GM18907 (cell line): ENCODE measurements at regions not wholly inside any gene's neighbourhood (a gene's known extent, or its start where the extent isn't known, plus 50 kb on each side); places are given as distances from the start of the nearest gene placed in this dataset.

ENCODE experiments used
- ATAC-seq: cut with Tn5 transposase; IDR thresholded peaks from one replicate; pipeline ENCODE4 v1.9.1; 2021; ENCODE audit warnings: mild to moderate bottlenecking, moderate library complexity; ENCODE audit not compliant: unreplicated experiment

- ATAC-seq, result no peak
Measured at GRCh38 chr2:118699447-118700175, 147.8 kb downstream of the EN1 start.

DNA sequence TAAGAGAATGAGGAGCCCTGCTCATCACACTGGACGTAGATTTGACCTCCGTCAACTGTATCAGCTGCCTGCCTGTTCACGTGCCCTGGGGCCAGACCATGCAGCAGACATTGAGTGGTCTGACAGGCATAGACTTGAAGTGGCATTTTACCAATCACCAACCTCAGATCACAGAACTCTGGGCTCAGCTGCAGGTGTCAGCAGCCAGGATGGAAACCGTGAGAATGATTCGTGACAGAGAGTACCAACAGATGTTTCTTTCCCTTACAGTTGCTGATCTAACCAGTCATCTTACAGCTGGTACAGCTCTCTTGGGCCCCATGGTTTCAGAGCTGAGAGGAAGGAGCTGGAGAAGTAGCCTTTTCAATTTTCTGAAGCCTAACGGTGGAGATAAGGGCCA is 148.9 kb downstream of the EN1 start:
- ATAC-seq, result no peak

DNA sequence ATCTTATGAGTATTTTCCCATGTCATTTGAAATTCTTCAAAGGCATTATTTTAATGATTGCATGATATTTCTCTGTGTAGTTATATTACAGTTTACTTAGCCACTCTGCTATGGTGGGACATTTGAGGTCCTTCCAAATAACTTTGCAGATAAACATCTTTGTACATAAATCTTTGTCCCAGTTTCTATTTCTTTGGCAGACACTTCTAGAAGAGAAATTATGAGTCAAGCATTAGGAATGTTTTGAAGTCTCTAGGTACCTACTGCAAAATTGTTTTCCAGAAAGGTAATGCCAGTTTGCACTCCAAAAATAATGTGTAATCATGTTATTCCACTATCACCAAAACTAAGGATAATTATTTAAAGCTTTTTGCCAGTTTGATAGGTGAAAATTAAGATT is 149.7 kb downstream of the EN1 start:
- ATAC-seq, result no peak

GRCh38 chr2:118696786-118697465 is 150.5 kb downstream of the EN1 start:
- ATAC-seq, result no peak

- no peak for ATAC-seq
Measured at GRCh38 chr2:118693287-118693822, 154.1 kb downstream of the EN1 start.

DNA sequence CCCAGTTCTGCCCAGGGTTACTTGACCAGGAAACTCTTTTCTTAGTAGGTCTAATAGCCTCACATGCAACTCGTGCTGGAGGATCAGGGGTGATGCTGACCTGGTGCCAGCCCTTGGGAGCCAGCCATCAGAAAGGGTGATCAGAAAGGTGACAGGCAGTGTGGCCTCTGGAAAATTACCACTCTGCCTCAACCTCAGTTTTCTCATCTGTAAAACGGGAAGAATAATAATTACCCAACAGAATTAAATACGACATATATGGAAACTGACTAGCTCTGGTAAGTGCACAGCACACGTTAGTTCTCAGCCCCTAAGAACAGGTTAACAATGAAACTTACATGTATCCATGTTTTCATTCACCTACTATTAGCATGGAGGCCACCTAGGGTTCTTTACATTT is 157.6 kb downstream of the EN1 start:
- no peak for ATAC-seq

DNA sequence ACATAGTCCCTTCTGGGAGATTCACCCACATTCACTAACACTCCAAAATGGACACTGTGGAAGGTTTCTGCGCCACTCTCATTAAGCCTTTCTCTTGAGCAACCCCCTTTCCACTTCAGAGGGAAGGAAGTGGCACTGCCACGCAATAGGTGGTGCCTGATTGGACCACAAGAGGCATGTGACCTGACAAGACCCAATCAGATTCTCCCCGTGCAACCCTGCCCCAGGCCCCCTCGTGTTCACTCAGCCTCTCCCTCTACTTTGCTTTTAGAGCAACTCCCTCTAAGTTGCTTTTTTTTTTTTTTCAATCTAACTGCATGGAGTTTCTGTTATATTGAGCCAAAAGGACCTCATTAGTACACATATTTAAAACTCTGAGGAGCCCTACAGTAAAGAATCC is 158.0 kb downstream of the EN1 start:
- ATAC-seq, result no peak

GRCh38 chr2:118689033-118689432 is 158.4 kb downstream of the EN1 start:
- ATAC-seq, result no peak

DNA sequence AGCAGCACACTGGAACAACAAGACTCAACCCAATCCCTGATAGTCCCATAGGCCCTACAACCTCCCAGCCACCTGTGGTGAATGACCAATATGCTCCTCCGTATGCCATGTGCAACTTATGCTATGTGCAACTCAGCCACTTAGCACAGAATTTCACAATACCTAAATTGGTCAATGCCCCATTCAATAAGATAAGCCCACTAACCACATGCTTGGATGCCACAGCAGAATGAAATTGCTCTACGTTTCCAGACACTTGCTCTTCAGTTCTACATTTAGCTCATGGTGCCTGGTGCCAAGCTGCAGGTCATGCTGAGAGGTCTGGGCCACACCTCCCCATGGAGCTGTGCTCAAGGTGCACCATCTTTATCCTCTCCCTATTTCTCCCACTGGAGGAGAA is 159.8 kb downstream of the EN1 start:
- no peak for ATAC-seq

DNA sequence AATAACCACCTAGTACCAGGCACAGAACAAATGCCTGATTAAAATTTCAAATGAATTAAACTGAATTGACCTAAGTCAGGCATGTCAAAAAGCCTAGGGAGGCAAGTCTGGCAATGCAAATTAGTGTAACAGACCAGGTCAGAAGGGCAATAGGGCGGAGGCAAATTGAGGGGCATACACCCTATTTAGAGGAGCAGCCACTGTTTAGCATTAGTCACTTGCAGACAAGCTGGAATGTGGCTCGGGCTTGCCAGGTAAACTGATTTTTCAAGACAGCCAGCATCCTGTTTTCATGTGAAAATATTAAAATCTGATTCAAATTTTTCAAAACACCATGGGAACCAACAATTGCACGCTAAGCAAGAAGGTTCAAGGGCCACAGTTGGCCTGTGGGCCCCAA is 160.3 kb downstream of the EN1 start:
- no peak for ATAC-seq

- ATAC-seq, result no peak
Measured at GRCh38 chr2:118686346-118686745, 161.1 kb downstream of the EN1 start.

- no peak for ATAC-seq
Measured at GRCh38 chr2:118683460-118683859, 164.0 kb downstream of the EN1 start.

- ATAC-seq, result no peak
Measured at GRCh38 chr2:118678985-118679384, 168.5 kb downstream of the EN1 start.

GRCh38 chr2:118677546-118677945 is 169.9 kb downstream of the EN1 start:
- no peak for ATAC-seq

DNA sequence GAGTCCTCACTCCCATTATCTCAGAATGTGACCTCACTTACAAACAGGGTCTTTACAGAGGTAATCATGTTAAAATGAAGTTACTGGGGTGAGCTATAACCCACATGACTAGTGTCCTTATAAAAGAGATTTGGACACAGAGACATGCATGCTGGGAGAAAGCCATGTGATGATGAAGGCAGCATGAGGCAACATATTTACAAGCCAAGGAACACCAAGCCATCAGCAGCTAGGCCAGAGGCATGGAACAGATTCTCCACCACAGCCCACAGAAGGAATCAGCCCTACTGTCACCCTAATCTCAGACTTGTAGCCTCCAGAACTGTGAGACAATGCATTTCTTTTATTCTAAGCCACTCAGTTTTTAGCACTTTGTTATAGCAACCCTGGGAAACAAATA is 171.9 kb downstream of the EN1 start:
- no peak for ATAC-seq

DNA sequence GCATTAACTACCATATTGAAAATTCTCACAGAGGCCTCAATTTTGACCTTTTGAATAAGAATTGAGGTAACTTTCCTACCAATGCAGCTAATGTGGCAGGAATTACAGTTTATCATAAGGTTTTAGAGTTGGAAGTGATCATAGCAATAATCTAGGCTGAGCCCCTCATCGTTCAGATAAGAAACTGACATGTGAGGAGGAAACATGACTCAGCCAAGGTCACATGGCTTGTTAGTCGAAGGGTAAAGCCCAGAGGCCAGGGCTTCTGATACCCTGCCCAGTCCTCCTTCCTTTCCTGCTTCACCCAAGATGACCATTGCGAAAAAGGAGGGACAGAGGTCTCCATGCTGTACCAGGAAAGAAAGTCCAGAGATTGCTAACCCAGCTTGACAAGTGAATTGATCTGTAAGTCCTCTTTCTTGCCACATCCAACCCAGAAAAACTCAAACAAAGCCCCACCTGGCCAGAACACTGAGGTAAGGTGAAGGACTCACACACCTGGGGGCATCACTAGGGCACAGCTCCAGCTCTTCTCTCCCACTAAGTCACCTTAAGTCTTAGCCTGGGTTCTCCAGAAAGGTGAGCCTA is 174.8 kb downstream of the EN1 start:
- ATAC-seq, result no peak

DNA sequence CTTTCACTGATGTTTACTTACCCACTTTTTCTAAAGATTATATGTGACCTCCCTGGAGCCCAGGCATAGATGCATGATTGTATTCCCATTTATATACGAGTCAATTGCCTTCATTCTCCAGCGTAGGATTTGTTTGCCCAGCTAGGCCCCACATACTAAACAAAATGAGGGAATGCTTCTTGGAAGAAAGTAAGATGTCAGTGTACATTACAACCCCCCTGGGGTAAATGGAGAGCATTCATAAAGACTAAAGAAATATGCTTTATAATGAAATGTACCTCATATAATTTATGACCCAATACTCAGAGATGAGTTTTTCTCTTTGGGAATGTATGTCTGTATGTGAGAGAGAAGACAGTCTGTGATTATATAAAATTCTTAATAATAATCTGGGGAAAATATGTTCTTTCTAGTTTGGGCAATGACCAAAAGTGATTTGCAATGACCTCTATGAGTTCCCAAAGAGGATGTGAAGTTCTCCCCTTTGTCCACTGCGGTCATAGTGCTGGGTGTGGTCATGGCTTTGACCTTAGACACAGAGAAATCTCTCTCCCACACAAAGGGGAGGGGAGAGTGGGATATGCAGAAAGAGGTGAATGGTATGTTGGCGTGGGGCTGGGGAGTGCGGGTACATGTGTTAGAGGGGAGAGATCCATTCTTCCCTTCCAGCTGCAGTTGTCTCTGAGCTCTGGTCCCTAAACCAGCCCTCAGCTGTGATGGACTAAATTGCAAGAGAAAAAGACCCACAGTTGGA is 175.6 kb downstream of the EN1 start:
- no peak for ATAC-seq

DNA sequence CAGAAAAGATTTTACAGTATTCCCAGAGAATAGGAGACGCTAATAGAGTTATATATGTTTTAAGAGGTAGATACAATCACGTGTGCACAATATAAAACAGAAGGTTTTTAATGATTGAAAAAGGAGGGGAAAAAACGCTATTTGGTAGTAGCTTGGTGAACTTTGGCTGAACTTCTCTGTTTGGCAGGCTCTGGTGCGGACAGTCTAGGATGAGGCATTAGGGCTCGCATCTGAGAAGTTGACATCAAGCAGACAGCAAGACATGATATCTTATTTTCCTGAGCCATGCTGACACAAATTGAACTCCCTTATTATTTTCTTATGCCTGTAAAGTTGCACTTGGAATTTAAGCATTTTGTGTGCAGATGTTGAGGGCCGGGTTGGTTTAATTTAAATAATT is 176.6 kb downstream of the EN1 start:
- no peak for ATAC-seq

GRCh38 chr2:118670276-118670675 is 177.2 kb downstream of the EN1 start:
- ATAC-seq, result no peak

DNA sequence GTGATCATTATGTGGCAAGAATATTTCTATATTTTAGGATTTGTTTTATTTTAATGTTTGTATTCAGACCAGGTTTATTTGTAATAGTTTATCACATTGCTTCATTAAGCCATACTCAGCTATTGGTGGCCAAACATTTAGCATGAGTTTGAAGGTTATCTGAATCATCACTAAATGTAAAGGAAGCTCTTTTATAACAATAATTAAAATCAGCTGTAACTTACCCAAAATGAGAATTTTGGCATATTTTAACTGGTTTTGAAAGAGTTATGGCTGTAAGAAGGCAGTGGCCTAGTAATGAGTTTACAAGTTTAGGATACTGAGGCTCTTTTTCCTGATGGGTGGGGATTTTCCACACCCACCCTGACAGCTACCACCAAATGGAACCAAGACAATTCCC is 177.8 kb downstream of the EN1 start:
- no peak for ATAC-seq
